ENCODE measurements at regions not wholly inside any gene's neighbourhood (a gene's known extent, or its start where the extent isn't known, plus 50 kb on each side); places are given as distances from the start of the nearest gene placed in this dataset.

DNA sequence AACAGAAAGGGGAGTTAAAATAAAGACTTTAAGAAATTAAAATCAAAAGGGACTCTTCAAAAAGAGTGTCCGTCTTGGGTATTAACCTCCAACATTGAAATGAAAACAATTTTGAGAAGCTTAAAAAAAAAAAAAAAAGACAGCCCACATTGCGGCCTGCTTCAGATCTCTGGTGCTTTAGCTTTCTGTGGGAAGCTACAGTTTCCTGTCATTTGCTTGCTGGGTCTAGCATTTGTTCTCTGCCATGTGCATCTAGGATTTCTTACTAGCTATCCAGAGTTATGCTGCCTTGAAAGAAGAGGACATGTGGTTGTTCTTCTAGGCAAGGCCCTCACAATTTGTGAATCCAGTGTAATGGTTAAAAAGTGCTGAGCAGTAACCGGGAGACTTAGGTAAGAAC, 375.3 kb downstream of the SLC4A3 start:
- TF ChIP-seq, protein P1, sequence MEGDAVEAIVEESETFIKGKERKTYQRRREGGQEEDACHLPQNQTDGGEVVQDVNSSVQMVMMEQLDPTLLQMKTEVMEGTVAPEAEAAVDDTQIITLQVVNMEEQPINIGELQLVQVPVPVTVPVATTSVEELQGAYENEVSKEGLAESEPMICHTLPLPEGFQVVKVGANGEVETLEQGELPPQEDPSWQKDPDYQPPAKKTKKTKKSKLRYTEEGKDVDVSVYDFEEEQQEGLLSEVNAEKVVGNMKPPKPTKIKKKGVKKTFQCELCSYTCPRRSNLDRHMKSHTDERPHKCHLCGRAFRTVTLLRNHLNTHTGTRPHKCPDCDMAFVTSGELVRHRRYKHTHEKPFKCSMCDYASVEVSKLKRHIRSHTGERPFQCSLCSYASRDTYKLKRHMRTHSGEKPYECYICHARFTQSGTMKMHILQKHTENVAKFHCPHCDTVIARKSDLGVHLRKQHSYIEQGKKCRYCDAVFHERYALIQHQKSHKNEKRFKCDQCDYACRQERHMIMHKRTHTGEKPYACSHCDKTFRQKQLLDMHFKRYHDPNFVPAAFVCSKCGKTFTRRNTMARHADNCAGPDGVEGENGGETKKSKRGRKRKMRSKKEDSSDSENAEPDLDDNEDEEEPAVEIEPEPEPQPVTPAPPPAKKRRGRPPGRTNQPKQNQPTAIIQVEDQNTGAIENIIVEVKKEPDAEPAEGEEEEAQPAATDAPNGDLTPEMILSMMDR (IDR thresholded peaks at IDR 0.05): no peak
- TF ChIP-seq EP300 (IDR thresholded peaks at IDR 0.05) (no peak), POLR2A (IDR thresholded peaks at IDR 0.05) (no peak)
